ENCODE measurements at regions not wholly inside any gene's neighbourhood (a gene's known extent, or its start where the extent isn't known, plus 50 kb on each side); places are given as distances from the start of the nearest gene placed in this dataset.
"Not testable (repeated sequence)": the region's sequence is repeated elsewhere in the genome, so short reads cannot be mapped to it uniquely, and the experiment has no call there.

DNA sequence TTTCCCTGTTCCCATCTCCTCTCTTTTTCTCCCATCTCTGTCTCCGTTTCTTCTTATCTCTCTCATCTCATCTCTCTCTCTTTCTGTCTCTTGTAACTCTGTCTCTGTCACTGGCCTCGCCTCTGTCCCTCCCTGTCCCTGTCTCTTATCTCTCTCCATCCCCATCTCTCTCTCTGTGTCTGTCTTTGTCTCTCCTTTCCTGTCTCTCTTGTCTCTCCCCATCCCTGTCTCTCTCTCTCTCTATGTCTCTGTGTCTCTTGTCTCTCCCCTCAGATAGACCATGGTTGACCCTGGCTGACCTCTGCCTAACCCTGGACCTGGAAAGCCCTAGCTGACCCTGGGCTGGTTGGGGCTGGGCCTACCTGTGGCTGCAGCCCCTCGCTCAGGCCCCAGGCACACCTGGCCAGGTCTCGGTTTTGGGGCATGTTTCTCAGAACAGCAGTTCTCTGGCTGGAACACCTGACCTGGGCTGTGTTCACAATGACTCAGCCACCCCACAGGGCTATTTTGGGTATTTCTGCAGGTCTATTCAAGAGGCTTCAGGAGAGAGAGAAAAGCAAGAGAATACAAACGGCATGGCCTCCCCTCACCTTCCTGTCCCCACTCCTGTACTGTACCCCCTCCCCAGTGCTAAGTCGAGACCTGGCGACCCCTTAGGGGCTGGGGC is 174.4 kb downstream of the TMEM121 start:
- no peak for DNase-seq

DNA sequence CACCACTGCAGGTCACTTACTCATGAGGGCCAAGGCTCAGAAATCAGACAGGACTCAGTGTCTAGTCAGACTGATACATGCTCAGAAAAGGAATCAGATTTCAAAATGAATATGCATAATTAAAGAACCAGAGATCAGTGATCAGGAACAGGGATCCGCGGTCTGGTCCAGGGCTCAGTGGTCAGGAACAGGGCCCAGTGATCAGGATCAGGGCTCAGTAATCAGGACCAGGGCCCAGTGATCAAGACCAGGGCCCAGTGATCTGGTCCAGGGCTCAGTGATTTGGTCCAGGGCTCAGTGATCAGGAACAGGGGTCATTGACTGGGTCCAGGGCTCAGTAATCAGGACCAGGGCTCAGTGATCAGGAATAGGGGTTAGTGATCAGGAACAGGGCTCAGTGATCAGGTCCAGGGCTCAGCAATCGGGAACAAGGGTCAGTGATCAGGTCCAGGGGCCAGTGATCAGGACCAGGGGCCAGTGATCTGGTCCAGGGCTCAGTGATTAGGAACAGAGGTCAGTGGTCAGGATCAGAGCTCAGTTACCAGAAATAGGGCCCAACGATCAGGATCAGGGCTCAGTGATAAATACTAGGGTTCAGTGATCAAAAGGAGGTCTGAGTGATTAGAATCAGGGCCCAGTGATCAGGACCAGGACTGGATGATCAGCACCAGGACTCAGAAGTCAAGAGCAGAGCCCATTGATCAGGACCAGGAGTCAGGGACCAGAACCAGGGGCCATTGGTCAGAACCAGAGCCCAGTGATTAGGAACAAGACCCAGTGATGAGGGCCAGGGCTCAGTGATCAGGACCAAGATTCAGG is 175.3 kb downstream of the TMEM121 start:
- DNase-seq = no peak

DNA sequence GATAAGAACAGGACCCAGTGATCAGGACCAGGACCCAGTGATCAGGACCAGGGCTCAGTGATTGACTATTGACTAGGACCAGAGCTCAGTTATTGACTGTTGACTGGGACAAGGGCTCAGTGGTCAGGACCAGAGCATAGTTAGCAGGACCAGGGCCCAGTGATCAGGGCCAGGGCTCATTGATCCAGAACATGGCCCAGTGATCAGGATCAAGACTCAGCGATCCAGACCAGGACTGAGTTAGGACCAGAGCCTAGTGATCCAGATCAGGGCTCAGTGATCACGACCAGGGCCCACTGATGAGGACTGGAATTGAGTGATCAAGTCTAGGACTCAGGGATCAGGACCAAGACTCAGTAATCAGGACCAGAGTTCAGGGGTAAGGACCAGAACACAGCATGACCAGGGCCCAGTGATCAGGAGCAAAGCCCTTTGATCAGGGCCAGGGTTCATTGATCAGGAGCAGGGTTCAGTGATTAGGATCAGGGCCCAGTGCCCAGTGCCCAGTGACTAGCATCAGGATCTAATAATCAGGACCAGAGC is 176.0 kb downstream of the TMEM121 start:
- no peak for DNase-seq

DNA sequence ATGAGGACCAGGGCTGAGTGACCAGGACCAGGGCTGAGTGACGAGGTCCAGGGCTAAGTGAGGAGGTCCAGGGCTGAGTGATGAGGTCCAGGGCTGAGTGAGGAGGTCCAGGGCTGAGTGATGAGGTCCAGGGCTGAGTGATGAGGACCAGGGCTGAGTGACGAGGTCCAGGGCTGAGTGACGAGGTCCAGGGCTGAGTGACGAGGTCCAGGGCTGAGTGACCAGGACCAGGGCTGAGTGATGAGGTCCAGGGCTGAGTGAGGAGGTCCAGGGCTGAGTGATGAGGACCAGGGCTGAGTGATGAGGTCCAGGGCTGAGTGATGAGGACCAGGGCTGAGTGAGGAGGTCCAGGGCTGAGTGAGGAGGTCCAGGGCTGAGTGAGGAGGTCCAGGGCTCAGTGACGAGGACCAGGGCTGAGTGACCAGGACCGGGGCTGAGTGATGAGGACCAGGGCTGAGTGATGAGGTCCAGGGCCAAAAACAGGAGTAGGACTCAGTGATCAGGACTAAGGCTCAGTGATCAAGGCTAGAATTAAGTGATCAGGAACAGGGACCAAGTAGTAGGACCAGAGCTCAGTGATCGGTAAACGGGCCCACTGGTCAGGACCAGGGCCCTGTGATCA is 176.8 kb downstream of the TMEM121 start:
- not testable (repeated sequence) for DNase-seq

DNA sequence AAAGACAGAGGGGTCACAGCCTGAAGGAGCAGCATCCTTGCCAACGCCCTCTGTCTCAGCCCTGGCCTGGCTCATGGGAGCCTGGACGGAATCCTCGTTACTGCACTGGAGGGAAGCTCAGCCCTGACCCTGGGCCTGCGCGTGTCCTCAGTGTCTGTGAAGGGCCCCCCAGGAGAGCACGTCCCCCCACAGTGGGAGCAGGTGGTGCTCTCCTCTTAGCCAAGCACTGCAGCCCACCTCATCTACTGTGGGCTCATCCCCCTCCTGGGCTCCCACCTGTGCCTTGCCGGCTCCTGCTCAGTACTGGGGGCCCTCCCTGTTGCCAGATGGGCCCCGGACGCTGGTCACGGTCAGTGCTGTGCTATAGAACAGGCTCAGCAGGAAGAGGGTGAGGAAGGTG is 177.7 kb downstream of the TMEM121 start:
- DNase-seq = not testable (repeated sequence)

DNA sequence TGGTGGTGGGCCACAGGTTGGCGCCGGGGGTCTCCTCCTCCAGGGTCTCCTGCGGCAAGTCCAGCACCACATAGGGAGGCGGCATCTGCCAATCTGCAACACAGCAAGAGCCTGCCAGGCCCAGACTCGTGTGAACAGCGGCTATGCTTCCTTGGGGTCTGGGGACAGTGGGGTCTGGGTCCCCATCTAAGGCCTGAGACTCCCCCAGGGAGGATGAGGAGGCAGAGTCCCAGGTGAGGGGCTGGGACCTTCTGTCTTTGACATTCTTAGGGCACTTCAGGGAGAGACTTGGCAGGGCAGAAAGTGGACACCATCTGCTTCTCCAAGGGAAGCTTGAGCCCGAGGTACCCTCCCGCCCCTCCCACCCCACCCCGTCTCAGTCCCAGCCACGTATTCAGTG is 178.1 kb downstream of the TMEM121 start:
- DNase-seq = not testable (repeated sequence)

DNA sequence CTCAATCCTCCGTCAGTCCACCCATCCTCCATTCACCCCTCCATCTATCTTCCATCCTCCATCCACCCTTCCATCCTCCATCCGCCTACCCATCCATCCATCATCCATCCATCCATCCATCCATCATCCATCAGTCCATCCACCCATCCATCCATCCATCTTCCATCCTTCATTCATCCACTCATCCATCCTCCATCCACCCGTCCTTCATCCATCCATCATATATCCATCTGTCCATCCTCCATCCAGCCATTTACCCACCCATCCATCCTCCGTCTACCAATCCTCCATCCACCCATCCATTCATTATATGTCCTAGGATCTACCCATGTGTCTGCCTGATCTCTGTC is 179.1 kb downstream of the TMEM121 start:
- not testable (repeated sequence) for DNase-seq

DNA sequence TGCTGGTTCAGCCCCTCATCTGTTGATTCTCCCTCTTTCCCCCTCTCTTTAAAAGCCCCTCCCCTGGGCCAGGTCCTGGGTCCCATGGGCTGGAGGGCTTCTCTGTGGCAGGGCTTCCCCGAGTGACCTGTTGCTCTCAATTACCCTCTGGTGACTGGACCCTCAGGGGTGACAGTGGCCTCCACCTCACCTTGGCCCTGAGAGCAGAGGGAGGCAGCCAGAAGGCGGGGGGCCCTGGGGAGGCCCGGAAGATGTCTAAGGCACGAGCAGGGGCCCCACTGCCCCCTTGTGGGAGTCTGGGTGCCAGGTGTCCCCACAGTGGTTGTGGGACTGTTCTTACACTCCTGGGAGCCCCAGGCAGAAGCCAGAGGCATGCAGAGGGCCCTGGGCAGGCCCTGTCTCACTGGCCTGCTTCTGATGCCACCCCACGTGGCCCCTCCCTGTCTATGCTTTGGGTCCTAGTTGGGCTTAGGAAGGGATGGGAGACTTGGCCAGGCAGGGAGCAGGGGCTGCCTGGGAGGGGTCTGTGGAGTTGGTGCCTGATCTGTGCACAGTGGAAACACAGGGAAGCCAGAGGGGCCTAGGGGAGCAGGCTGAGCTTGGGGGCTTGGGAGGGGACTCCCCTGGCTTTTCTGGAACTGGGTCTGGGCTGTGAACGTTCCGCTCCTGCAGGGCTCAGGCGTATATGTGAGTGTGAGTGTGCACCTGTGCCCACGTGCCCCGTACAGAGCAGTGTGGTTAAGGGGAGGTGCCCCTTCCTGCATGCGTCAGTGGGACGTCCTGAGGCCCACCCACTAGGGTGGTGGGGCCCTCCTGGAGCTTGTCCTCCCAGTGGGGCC is 179.7 kb downstream of the TMEM121 start:
- not testable (repeated sequence) for DNase-seq

DNA sequence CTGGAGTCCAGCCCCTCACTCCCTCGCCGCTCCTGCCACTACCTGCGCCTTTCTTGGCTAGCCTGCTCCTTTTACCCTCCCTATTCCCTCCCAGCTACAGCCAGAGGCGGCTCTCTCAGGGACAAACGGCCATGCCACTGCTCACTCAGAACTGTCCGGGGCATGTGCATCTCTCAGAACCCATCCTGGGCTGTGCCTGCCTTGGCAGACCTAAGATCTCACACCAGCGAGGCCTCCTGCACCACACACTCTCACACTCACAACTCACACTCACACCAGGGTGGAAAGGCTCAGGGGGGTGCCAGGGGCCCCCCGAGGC is 180.3 kb downstream of the TMEM121 start:
- DNase-seq = not testable (repeated sequence)

DNA sequence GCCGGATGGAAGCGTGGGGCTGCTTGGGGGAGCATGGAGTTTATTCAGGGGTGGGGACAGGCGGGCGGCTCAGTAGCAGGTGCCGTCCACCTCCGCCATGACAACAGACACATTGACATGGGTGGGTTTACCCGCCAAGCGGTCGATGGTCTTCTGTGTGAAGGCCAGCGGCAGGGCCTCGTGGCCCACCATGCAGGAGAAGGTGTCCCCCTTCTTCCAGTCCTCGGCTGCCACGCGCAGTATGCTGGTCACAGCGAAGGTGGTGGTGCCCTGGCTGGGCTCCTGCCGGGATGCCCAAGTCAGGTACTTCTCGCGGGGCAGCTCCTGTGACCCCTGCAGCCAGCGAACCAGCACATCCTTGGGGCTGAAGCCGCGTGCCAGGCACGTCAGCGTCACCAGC is 180.7 kb downstream of the TMEM121 start:
- DNase-seq = not testable (repeated sequence)

DNA sequence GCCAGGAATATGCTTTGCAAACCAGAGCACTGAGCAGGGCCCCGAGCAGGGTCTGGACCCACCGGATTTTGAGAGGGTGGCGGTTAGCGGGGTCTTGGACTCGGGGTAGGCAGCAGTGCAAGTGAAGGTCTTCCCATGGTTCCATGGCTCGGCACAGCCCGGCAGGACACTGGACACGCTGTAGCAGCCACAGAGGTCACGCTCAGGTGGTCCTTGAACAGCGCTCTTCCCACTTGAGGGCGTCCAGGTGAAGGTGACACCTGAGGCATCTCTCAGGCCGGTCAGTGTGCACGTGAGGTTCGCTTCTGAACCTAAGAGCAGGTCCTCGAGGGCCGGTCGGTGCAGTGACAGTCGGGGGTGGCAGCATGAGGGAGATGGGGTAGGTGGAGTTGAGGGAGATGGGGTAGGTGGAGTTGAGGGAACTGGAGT is 181.4 kb downstream of the TMEM121 start:
- not testable (repeated sequence) for DNase-seq

DNA sequence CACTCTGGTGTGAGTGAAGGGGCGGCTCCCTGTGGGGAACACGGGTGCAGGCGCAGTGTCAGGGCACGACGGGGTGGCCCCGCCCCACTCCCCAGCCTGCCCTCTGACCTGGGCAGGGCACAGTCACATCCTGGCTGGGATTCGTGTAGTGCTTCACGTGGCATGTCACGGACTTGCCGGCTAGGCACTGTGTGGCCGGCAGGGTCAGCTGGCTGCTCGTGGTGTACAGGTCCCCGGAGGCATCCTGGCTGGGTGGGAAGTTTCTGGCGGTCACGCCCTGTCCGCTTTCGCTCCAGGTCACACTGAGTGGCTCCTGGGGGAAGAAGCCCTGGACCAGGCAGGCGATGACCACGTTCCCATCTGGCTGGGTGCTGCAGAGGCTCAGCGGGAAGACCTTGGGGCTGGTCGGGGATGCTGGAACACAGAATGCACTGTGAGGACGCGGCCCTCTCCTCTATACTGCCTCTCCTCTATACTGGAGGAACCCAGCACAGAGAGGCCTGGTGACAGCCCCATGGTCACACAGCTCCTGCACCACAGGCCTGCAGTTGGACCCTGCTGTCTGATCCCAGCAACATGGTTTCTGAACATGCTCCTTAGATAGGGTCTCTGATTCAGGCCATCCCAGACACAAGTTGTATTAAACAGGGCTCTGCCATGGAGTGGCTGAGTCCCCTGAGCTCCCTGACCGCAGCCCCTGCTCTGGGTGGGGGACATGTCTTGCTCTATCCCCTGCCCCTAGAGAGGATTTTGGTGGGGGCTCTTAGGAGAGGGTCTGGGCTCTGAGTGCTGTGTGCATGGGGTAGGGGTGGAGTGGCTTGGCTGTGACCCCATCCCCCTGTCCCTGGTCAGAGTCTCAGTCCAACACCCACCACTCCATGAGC is 182.1 kb downstream of the TMEM121 start:
- DNase-seq = not testable (repeated sequence)

DNA sequence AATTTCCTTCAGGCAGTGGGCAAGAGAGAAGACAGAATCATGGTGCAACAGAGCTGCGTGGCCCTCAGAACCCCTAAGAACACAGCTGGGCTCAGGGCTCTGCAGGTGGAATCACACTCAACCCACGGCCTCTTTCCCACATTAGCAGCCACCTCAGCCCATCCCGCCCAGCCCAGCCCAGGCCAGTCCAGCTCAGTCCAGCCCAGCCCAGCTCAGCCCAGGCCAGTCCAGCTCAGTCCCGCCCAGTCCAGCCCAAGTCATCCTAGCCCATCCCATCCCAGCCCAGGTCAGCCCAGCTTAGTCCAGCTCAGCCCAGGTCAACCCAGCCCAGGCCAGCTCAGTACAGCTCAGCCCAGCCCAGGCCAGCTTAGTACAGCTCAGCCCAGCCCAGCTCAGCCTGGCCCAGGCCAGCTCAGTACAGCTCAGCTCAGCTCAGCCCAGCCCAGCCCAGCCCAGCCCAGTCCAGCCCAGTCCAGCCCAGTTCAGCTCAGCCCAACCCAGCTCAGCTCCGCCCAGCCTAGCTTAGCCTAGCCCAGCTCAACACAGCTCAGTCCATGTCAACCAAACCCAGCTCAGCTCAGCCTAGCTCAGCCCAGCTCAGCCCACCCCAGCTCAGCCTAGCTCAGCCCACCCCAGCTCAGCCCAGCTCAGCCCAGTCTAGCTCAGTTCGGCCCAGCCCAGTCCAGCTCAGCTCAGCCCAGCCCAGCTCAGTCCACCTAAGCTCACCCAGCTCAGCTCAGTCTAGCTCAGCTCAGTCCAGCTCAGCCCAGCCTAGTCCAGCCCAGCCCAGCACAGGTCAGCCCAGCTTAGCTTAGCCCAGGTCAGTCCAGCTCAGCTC is 183.1 kb downstream of the TMEM121 start:
- DNase-seq = no peak

DNA sequence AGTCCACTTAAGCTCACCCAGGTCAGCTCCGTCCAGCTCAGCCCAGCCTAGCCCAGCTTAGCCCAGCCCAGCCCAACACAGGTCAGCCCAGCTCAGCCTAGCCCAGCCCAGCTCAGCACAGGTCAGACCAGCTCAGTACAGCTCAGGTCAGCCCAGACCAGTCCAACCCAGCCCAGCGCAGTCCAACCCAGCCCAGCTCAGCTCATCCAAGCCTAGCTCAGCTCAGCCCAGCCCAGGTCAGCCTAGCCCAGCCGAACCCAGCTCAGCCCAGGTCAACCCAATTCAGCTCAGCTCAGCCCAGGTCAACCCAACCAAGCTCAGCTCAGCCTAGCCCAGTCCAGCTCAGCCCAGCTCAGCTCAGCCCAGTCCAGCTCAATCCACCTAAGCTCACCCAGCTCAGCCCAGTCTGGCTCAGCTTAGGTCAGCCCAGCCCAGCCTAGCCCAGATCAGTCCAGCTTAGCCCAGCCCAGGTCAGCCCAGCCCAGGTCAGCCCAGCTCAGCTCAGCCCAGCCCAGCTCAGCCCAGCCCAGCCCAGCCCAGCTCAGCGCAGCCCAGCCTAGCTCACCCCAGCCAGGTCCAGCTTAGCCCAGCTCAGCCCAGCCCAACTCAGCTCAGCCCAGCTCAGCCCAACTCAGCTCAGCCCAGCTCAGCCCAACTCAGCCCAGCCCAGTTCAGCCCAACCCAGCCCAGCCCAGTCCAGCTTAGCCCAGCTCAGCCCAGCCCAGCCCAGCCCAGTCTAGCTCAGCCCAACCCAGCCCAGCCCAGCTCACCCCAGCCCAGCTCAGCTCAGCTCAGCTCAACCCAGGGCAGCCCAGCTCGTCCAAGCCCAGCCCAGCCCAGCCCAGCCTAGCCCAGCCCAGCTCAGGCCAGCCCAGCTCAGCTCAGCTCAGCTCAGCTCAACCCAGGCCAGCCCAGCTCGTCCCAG is 184.0 kb downstream of the TMEM121 start:
- no peak for DNase-seq

DNA sequence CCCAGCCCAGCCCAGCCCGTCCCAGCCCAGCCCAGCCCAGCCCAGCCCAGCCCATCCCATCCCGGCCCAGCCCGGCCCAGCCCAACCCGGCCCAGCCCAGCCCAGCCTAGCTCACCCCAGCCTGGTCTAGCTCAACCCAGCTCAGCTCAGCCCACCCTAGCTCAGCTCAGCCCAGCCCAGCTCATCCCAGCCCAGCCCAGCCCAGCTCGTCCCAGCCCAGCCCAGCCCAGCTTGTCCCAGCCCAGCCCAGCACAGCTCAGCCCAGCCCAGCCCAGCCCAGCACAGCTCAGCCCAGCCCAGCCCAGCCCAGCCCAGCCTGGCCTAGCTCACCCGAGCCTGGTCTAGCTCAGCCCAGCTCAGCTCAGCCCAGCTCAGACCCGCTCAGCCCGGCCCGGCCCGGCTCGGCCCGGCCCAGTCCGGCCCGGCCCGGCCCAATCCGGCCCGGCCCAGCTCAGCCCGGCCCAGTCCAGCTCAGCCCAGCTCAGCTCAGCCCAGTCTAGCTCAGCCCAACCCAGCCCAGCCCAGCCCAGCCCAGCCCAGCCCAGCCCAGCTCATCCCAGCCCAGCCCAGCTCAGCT is 184.7 kb downstream of the TMEM121 start:
- no peak for DNase-seq

DNA sequence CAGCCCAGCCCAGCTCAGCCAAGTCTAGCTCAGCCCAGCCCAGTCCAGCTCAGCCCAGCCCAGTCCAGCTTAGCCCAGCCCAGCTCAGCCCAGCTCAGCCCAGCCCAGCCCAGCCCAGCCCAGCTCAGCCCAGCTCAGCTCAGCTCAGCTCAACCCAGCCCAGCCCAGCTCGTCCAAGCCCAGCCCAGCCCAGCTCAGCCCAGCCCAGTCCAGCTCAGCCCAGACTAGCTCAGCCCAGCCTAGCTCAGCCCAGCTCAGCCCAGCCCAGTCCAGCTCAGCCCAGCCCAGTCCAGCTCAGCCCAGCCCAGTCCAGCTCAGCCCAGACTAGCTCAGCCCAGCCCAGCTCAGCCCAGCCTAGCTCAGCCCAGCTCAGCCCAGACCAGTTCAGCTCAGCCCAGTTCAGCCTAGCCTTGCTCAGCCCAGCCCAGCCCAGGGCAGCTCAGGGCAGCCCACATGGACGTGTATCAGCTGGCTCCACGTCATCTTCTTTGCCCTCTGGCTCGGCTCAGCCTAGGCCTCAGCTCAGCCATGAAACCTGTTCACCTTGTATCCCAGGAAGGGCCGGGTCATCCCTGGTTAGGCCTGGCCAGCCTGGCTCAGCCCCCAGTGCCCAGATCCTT is 185.6 kb downstream of the TMEM121 start:
- no peak for DNase-seq

DNA sequence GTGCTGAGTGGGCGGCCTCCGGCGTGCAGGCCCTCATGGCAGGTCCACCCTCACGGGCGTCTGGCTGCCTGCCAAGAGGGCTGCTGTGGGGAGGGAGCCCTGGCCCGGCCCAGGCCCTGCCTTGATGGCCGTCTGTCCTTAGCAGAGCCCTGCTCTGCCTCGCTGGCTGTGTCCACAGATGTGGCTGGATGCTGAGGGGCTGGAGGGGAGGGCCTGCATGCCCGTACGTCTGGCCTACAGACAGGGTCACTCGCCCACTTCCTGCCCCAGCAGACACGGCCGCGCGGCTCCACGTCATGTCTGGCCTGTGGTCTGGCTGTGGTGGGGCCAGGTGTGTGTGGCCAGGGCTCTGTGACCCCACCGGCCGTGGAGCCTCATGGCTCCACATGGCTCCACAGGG is 186.3 kb downstream of the TMEM121 start:
- DNase-seq = not testable (repeated sequence)

DNA sequence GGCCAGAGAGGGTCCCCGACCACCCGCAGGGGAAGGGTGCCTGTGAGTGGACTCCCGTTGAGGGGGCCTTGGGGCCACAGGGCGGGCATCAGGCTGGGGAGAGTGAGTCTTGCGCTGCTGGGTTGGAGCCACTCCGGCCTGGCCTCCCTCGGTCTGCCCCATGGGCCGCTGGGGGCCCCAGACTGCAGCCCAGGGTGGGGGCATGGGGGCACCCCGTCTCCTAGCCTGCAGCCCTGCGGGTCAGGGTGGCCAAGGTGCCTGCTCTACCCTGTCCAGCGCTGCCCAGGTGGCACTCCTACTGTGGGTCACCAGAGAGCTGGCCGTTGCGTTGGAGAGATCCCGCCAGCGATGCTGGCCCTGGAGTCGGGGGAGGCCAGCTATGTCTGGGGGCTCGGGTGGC is 186.8 kb downstream of the TMEM121 start:
- DNase-seq = not testable (repeated sequence)

DNA sequence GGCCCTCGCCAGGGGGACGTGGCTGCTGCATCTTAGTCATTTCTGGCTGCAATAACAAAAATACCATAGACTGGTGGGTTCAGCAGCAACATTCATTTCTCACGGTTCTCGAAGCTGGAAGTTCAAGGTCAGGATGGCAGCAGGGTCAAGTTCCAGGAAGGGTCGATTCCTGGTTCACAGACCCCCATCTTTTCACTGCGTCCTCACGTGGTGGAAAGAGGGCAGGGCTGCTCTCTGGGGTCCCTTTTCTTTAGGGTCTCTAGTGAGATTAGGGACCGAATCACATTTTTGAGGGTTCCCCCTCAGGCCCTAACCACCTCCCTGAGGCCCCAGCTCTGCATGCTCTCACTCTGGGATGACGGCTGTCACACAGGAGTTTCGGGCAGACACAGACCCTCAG is 187.5 kb downstream of the TMEM121 start:
- DNase-seq = not testable (repeated sequence)
